ENCODE measurements at regions not wholly inside any gene's neighbourhood (a gene's known extent, or its start where the extent isn't known, plus 50 kb on each side); places are given as distances from the start of the nearest gene placed in this dataset.

GRCh38 chr4:110959041-110959643 is 336.3 kb upstream of the PITX2 start:
- TF ChIP-seq NPAS2 (CRISPR knock-in tag; IDR thresholded peaks at IDR 0.05; ENCODE audit: borderline replicate concordance): no peak
- no peak for TF ChIP-seq POLR2A (IDR thresholded peaks at IDR 0.05; ENCODE audit: low read length)
